Thoracic aorta (tissue), 2 donors: ENCODE measurements at regions not wholly inside any gene's neighbourhood (a gene's known extent, or its start where the extent isn't known, plus 50 kb on each side); places are given as distances from the start of the nearest gene placed in this dataset.

ENCODE experiments used
- ATAC-seq: fragments of 150-250 bp; one replicate; pipeline ENCODE4 v1.8.0; 2017; ENCODE audit warnings: low read depth; ENCODE audit not compliant: insufficient number of reproducible peaks, low FRiP score
- DNase-seq: peaks from one replicate; pipeline ENCODE4 v3.0.0-alpha.2; 2020; ENCODE audit warnings: low spot score
- H3K27ac ChIP-seq, 2 donors: fragments of 200-600 bp; sonication (generic); 1 replicate in 1 of 2; 2 replicates in 1 of 2; pipeline ENCODE4 v1.5.1; 2016; ENCODE audit warnings: mild to moderate bottlenecking in 2 of 2, moderate library complexity in 2 of 2
- H3K27me3 ChIP-seq: fragments of 200-600 bp; sonication (generic); replicated peaks from 2 replicates; pipeline ENCODE4 v1.6.0; 2016; ENCODE audit warnings: mild to moderate bottlenecking; ENCODE audit not compliant: insufficient read depth
- H3K36me3 ChIP-seq: fragments of 200-600 bp; sonication (generic); one replicate; pipeline ENCODE4 v1.5.1; 2016
- H3K4me1 ChIP-seq, 2 donors: fragments of 200-600 bp; sonication (generic); 1 replicate in 1 of 2; 2 replicates in 1 of 2; pipeline versions ENCODE4 v1.5.1 to v1.6.0; 2016; ENCODE audit warnings: low read depth in 2 of 2, mild to moderate bottlenecking in 1 of 2; ENCODE audit not compliant: control insufficient read depth in 1 of 2
- H3K4me3 ChIP-seq: fragments of 200-600 bp; sonication (generic); 2 replicates; pipeline ENCODE4 v1.5.1; 2016; ENCODE audit warnings: mild to moderate bottlenecking
- H3K9me3 ChIP-seq: fragments of 200-600 bp; sonication (generic); 2 replicates; pipeline ENCODE4 v1.5.1; 2016
- CTCF ChIP-seq: fragments of 200-600 bp; sonication (generic); IDR thresholded peaks from one replicate; pipeline ENCODE4 v1.5.1; 2019; ENCODE audit warnings: antibody characterized with exemption

GRCh38 chr2:181139831-181140230 lies 159.4 kb downstream of the UBE2E3 start:
- no peaks in the 10 kb centered on the region for H3K9me3 ChIP-seq
- H3K36me3 ChIP-seq, result no peaks in the 10 kb centered on the region
- ATAC-seq (no peak), DNase-seq (no peak)
- no peak overlapping the region for H3K27ac ChIP-seq
- no peak overlapping the region for H3K4me3 ChIP-seq
- H3K27me3 ChIP-seq, result no peaks in the 10 kb centered on the region
- no peak for TF ChIP-seq CTCF
- H3K4me1 ChIP-seq, result no peaks in the 10 kb centered on the region

GRCh38 chr2:181140414-181140813 lies 160.0 kb downstream of the UBE2E3 start:
- no peak for TF ChIP-seq CTCF
- ATAC-seq, result no peak
- H3K27ac ChIP-seq, result no peak overlapping the region
- no peaks in the 10 kb centered on the region for H3K4me1 ChIP-seq
- no peak overlapping the region for H3K4me3 ChIP-seq
- no peaks in the 10 kb centered on the region for H3K36me3 ChIP-seq
- DNase-seq, result no peak
- no peaks in the 10 kb centered on the region for H3K9me3 ChIP-seq
- H3K27me3 ChIP-seq, result no peaks in the 10 kb centered on the region

- H3K4me3 ChIP-seq, result no peak overlapping the region
- no peaks in the 10 kb centered on the region for H3K36me3 ChIP-seq
- H3K4me1 ChIP-seq, result no peaks in the 10 kb centered on the region
- H3K27ac ChIP-seq, result no peak overlapping the region
- H3K9me3 ChIP-seq, result no peaks in the 10 kb centered on the region
- no peaks in the 10 kb centered on the region for H3K27me3 ChIP-seq
- DNase-seq, result no peak
- no peak for TF ChIP-seq CTCF
- no peak for ATAC-seq
These were observed 160.5 kb downstream of the UBE2E3 start for GRCh38 chr2:181140928-181141327.

- ATAC-seq, result no peak
- H3K36me3 ChIP-seq, result no peaks in the 10 kb centered on the region
- H3K4me1 ChIP-seq, result no peaks in the 10 kb centered on the region
- H3K4me3 ChIP-seq, result no peak overlapping the region
- H3K27ac ChIP-seq, result no peak overlapping the region
- H3K27me3 ChIP-seq, result no peaks in the 10 kb centered on the region
- no peak for TF ChIP-seq CTCF
- no peak for DNase-seq
- H3K9me3 ChIP-seq, result no peaks in the 10 kb centered on the region
These were observed 161.3 kb downstream of the UBE2E3 start for GRCh38 chr2:181141676-181142075.

- ATAC-seq (no peak), DNase-seq (no peak)
- no peaks in the 10 kb centered on the region for H3K36me3 ChIP-seq
- no peaks in the 10 kb centered on the region for H3K27me3 ChIP-seq
- no peaks in the 10 kb centered on the region for H3K4me1 ChIP-seq
- no peaks in the 10 kb centered on the region for H3K9me3 ChIP-seq
- TF ChIP-seq CTCF, result no peak
- no peak overlapping the region for H3K27ac ChIP-seq
- H3K4me3 ChIP-seq, result no peak overlapping the region
These were observed 162.1 kb downstream of the UBE2E3 start for GRCh38 chr2:181142514-181142913.
